Left lung (tissue), 4 donors: ENCODE measurements at regions not wholly inside any gene's neighbourhood (a gene's known extent, or its start where the extent isn't known, plus 50 kb on each side); places are given as distances from the start of the nearest gene placed in this dataset.

ENCODE experiments used
- ATAC-seq: fragments of 200-7000 bp; cut with Tn5 transposase; one replicate; pipeline ENCODE4 v1.9.1; 2020; ENCODE audit warnings: moderate library complexity
- DNase-seq, 4 donors: peaks; one replicate each; pipeline ENCODE4 v3.0.0-alpha.2; 2013 to 2020
- H3K27ac ChIP-seq, 2 donors: fragments of 200-600 bp; sonication (generic) in 1 of 2; one replicate each; pipeline versions ENCODE4 v1.5.0 to v1.8.0; 2020 to 2021
- H3K27me3 ChIP-seq, 2 donors: fragments of 200-600 bp; sonication (generic) in 1 of 2; one replicate each; pipeline versions ENCODE4 v1.5.0 to v1.8.0; 2020 to 2021
- H3K36me3 ChIP-seq, 2 donors: fragments of 200-600 bp; sonication (generic) in 1 of 2; one replicate each; pipeline versions ENCODE4 v1.5.0 to v1.8.0; 2020 to 2021
- H3K4me1 ChIP-seq, 2 donors: fragments of 200-600 bp; one replicate each; pipeline ENCODE4 v1.8.0; 2021
- H3K4me3 ChIP-seq, 2 donors: fragments of 200-600 bp; sonication (generic) in 1 of 2; one replicate each; pipeline versions ENCODE4 v1.5.0 to v1.8.0; 2020 to 2021; ENCODE audit warnings: mild to moderate bottlenecking in 1 of 2
- H3K9me3 ChIP-seq, 2 donors: fragments of 200-600 bp; sonication (generic) in 1 of 2; one replicate each; pipeline versions ENCODE4 v1.5.0 to v1.8.0; 2020 to 2021
- CTCF ChIP-seq, 2 donors: fragments of 200-600 bp; sonication (generic) in 1 of 2; IDR thresholded peaks; one replicate each; pipeline versions ENCODE4 v1.5.0 to v1.8.0; 2021; ENCODE audit warnings: antibody characterized with exemption in 2 of 2
- intact Hi-C, 2 donors: fragments of 100-400 bp; cut with DNase I; formaldehyde crosslinking; loops; one replicate each; pipeline versions ENCODE4 v1.11.2 to v1.14.2; 2022
- donor health status: DM: no; HTN: yes; CAD: no.
- donor health status: DM: no; HTN: no; CAD: no.

GRCh38 chr2:228649447-228649846, 468.0 kb upstream of the SPHKAP start:
- ATAC-seq = no peak
- Histone ChIP-seq H3K36me3 (no peaks in the 10 kb centered on the region), H3K27ac (no peak overlapping the region), H3K4me1 (no peaks in the 10 kb centered on the region), H3K27me3 (no peaks in the 10 kb centered on the region), H3K9me3 (no peaks in the 10 kb centered on the region), H3K4me3 (no peak overlapping the region)
- TF ChIP-seq CTCF (IDR thresholded peaks at IDR 0.05) = no peak
- no peak for DNase-seq
- intact Hi-C loops = no loop called here

DNA sequence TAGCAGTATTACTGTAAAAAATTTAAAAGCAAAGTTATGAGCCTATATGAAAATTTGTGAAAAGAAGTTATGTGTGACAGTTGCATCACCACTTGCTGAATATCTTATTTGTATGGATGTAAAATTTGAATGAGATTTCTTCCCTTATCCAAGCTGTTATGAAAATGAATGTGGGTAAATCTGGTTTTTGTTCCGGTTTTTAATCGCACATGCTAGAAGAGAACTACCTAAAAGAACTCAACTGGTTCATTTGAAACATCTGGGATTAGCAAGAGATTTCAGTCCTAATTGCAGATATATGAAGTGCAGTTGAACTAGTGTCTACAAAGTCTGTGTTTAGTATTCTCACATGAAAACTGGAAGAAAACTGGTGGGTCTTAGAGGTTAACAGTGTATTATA, 467.1 kb upstream of the SPHKAP start:
- no peak overlapping the region for H3K27ac ChIP-seq

GRCh38 chr2:228646061-228646460, 464.6 kb upstream of the SPHKAP start:
- intact Hi-C loops = no loop called here
- no peaks in the 10 kb centered on the region for H3K4me1 ChIP-seq
- ATAC-seq (no peak), DNase-seq (no peak)
- no peaks in the 10 kb centered on the region for H3K27me3 ChIP-seq
- no peak for TF ChIP-seq CTCF (IDR thresholded peaks at IDR 0.05)
- no peak overlapping the region for H3K4me3 ChIP-seq
- H3K9me3 ChIP-seq = no peaks in the 10 kb centered on the region
- H3K36me3 ChIP-seq = no peaks in the 10 kb centered on the region
- H3K27ac ChIP-seq = no peak overlapping the region

More for the DNA sequence above, 467.1 kb upstream of the SPHKAP start:
- intact Hi-C loops = no loop called here
- DNase-seq = no peak
- ATAC-seq = no peak
- Histone ChIP-seq H3K9me3 (no peaks in the 10 kb centered on the region), H3K36me3 (no peaks in the 10 kb centered on the region), H3K4me1 (no peaks in the 10 kb centered on the region), H3K4me3 (no peak overlapping the region), H3K27me3 (no peaks in the 10 kb centered on the region)
- no peak for TF ChIP-seq CTCF (IDR thresholded peaks at IDR 0.05)

DNA sequence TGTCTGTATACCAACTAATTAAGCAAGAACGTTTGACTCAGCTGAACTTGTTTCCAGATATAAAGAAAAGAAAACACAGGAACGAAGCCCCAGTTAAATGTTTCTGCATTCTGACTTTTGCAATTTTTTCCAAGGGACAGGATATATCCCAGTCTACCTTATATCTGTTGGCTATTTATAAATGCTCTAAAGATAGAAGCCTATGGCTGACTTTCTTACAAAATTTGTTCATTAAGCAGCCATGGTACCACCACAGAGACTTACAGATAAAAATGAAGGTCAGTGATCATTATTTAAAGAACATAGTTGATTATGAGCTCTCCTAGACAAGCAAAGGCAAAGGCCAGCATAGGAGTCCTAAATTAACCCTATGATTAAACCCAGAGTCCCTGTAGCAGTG, 462.7 kb upstream of the SPHKAP start:
- no peak for DNase-seq

DNA sequence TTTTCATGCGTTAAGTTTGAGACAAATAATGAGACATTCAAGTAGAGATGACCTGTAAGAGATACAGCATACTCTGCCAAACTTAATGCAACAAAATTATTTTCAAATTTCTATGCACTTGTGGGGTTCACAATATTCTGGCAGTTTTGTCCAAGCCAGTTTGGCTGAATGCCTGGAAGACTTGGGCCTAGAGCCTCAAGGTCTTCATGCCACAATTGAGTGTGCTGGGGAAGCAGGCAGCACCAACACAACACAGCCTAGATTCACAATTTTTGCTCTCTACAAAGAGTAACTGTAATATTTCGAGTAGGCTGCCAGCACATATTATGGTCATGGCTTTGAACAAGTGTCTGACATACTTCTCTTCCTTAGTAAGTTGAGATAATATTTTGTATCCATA, 461.4 kb upstream of the SPHKAP start:
- H3K4me3 ChIP-seq = no peak overlapping the region
- H3K27ac ChIP-seq = no peak overlapping the region
- H3K36me3 ChIP-seq = no peaks in the 10 kb centered on the region
- H3K9me3 ChIP-seq = no peaks in the 10 kb centered on the region
- TF ChIP-seq CTCF (IDR thresholded peaks at IDR 0.05) = no peak
- H3K27me3 ChIP-seq = no peaks in the 10 kb centered on the region
- H3K4me1 ChIP-seq = no peaks in the 10 kb centered on the region
- no peak for ATAC-seq
- DNase-seq = no peak
- intact Hi-C loops = no loop called here

More for the DNA sequence above, 462.7 kb upstream of the SPHKAP start:
- Histone ChIP-seq H3K36me3 (no peaks in the 10 kb centered on the region), H3K9me3 (no peaks in the 10 kb centered on the region), H3K4me1 (no peaks in the 10 kb centered on the region), H3K4me3 (no peak overlapping the region), H3K27ac (no peak overlapping the region), H3K27me3 (no peaks in the 10 kb centered on the region)
- intact Hi-C loops = no loop called here
- no peak for TF ChIP-seq CTCF (IDR thresholded peaks at IDR 0.05)
- ATAC-seq = no peak
